Suprapubic skin (tissue), 4 donors: ENCODE measurements at regions not wholly inside any gene's neighbourhood (a gene's known extent, or its start where the extent isn't known, plus 50 kb on each side); places are given as distances from the start of the nearest gene placed in this dataset.

Experiments
- DNase-seq, 2 donors: peaks; one replicate each; pipeline ENCODE4 v3.0.0-alpha.2; 2019; ENCODE audit warnings: low spot score in 2 of 2
- H3K27ac ChIP-seq: fragments of 200-600 bp; sonication (generic); one replicate; pipeline ENCODE4 v1.5.1; 2019
- H3K27me3 ChIP-seq: fragments of 200-600 bp; sonication (generic); one replicate; pipeline ENCODE4 v1.5.1; 2019
- H3K36me3 ChIP-seq: fragments of 200-600 bp; sonication (generic); one replicate; pipeline ENCODE4 v1.5.1; 2019
- H3K4me1 ChIP-seq: fragments of 200-600 bp; sonication (generic); one replicate; pipeline ENCODE4 v1.5.1; 2019
- H3K4me3 ChIP-seq: fragments of 200-600 bp; sonication (generic); one replicate; pipeline ENCODE4 v1.5.1; 2019; ENCODE audit warnings: mild to moderate bottlenecking
- H3K9me3 ChIP-seq: fragments of 200-600 bp; sonication (generic); one replicate; pipeline ENCODE4 v1.5.1; 2019
- EP300 ChIP-seq: sonication (generic); formaldehyde crosslinking; IDR thresholded peaks from one replicate; pipeline ENCODE4 v1.6.1; 2017; ENCODE audit warnings: antibody characterized with exemption
- POLR2A ChIP-seq, 2 donors: fragments of 450-650 bp; IDR thresholded peaks; one replicate each; pipeline ENCODE4 v1.6.1; 2017; ENCODE audit warnings: antibody characterized with exemption in 2 of 2, mild to moderate bottlenecking in 2 of 2, moderate library complexity in 2 of 2
- POLR2AphosphoS5 ChIP-seq, 3 donors: sonication (generic); formaldehyde crosslinking; IDR thresholded peaks; one replicate each; pipeline ENCODE4 v1.6.1; 2017; ENCODE audit warnings: antibody characterized with exemption in 3 of 3
- WGBS: methylation state at CpG from one replicate; pipeline ENCODE4 v1.1.5; 2018; 5-methylcytosine and 5-hydroxymethylcytosine counted together
- TF ChIP-seq, protein P1 (sequence below), 2 donors: fragments of 200-600 bp in 1 of 2; fragments of 450-650 bp in 1 of 2; sonication (generic) in 1 of 2; IDR thresholded peaks; one replicate each; pipeline ENCODE4 v1.5.1; 2016 to 2019; ENCODE audit warnings: antibody characterized with exemption in 2 of 2, mild to moderate bottlenecking in 1 of 2, moderate library complexity in 1 of 2

DNA sequence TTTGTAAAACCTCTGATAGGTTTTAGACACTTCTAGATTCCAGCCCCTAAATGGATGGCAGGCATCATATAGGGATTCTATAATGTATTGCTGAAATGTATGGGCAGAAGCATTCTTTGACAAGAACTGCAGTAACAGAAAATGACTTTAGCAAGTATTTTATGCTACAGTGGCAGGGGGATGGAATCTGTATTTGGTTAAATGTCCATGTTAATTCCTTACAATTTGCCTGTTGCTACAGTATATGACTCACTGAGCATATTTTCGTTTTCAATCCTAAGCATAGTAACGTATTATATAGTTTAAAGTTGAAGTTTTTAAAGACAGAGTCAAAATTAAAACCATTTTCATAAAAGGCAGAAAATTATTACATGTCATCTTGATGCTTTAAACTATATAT is 150.1 kb downstream of the MEX3B start:
- DNase-seq, result no peak
- no peak overlapping the region for H3K4me3 ChIP-seq
- no peaks in the 10 kb centered on the region for H3K9me3 ChIP-seq
- H3K27me3 ChIP-seq, result no peaks in the 10 kb centered on the region
- WGBS, result 74% methylated on average over 2 of the region's 2 CpGs
- H3K4me1 ChIP-seq, result no peaks in the 10 kb centered on the region
- TF ChIP-seq EP300, result no peak
- no peak for TF ChIP-seq POLR2A (IDR thresholded peaks at IDR 0.05)
- TF ChIP-seq, protein P1, sequence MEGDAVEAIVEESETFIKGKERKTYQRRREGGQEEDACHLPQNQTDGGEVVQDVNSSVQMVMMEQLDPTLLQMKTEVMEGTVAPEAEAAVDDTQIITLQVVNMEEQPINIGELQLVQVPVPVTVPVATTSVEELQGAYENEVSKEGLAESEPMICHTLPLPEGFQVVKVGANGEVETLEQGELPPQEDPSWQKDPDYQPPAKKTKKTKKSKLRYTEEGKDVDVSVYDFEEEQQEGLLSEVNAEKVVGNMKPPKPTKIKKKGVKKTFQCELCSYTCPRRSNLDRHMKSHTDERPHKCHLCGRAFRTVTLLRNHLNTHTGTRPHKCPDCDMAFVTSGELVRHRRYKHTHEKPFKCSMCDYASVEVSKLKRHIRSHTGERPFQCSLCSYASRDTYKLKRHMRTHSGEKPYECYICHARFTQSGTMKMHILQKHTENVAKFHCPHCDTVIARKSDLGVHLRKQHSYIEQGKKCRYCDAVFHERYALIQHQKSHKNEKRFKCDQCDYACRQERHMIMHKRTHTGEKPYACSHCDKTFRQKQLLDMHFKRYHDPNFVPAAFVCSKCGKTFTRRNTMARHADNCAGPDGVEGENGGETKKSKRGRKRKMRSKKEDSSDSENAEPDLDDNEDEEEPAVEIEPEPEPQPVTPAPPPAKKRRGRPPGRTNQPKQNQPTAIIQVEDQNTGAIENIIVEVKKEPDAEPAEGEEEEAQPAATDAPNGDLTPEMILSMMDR (IDR thresholded peaks at IDR 0.05), result no peak
- no peak overlapping the region for H3K27ac ChIP-seq
- no peaks in the 10 kb centered on the region for H3K36me3 ChIP-seq

DNA sequence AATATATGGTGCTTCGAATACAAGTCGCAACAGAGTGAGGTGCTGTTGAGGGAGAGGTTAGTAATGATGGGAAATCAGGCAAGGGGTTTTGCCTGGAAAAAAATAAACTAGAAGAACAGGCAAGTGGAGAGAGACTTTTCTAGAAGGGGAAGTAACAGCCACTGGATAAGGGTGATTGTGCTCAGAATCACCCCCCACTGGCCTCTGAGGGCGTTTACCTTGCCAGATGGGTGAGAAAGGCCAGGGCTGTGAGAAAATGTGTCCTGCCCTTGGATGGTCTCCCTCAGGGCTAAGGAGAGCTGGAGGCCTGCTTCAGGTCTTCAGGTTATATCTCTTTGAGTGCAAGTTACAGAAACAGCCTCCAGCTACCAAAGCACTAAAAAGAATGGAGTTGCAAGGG is 151.8 kb downstream of the MEX3B start:
- H3K4me3 ChIP-seq, result no peak overlapping the region
- no peaks in the 10 kb centered on the region for H3K27me3 ChIP-seq
- no peaks in the 10 kb centered on the region for H3K36me3 ChIP-seq
- TF ChIP-seq, protein P1 (IDR thresholded peaks at IDR 0.05), result no peak
- TF ChIP-seq EP300 (no peak), POLR2AphosphoS5 (IDR thresholded peaks at IDR 0.05) (no peak), POLR2A (IDR thresholded peaks at IDR 0.05) (no peak)
- no peak for DNase-seq
- no peak overlapping the region for H3K27ac ChIP-seq
- 86% methylated on average over 3 of the region's 3 CpGs for WGBS
- H3K9me3 ChIP-seq, result no peaks in the 10 kb centered on the region
- H3K4me1 ChIP-seq, result no peaks in the 10 kb centered on the region

DNA sequence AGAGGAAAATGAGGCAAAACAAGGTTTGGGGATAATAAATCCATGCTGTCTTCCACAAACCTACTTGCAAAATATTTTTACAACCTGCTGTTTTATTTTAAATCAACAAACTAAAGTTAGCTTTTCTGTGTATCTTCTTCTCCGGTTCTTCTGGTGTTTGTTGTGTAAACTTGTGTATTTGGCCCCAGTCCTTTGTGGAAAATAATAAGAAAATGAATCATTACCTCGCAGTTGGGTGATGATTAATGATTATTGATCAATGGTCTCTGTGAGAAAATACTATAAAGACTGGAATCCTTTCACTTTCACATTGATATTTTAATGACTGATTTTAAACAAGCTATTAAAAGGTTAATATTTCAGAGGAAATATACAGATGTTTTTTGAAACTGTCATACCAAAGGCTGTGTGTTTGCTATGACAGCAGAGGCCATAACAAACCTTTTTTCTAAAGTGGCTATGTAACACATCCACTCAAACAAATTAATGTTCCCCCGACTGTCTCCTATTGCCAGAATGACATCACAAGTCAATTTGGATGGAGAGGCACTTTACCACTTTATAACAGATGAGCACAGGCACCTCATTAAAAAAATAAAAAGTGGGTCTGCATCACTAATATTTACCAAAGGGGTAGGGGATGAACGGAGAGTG is 152.5 kb downstream of the MEX3B start:
- Histone ChIP-seq H3K36me3 (no peaks in the 10 kb centered on the region), H3K27ac (no peak overlapping the region), H3K4me1 (peaks cover 6% of the 10 kb centered on the region), H3K27me3 (no peaks in the 10 kb centered on the region), H3K9me3 (no peaks in the 10 kb centered on the region), H3K4me3 (no peak overlapping the region)
- WGBS, result 51% methylated on average over 4 of the region's 4 CpGs
- no peak for TF ChIP-seq EP300
- TF ChIP-seq, protein P1 (IDR thresholded peaks at IDR 0.05), result no peak
- no peak for TF ChIP-seq POLR2A (IDR thresholded peaks at IDR 0.05)
- no peak for DNase-seq

DNA sequence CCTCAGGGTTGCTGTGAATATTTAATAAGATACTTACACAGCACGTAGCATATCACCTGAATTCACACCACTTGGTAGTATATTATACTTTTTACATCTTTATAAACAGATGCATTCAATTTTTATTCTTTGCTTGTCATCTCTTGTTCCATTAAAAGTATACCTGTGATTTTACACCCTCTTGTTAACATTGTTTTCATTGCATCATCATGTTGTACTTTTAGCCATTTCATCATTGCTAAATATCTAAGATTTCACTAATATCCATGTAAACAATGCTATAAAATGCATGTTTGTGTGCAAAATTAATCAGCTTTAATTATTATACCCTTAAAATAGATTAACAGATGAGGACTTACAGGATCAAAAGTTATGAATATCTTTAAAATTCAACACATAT is 155.3 kb downstream of the MEX3B start:
- H3K4me3 ChIP-seq, result no peak overlapping the region
- peaks cover 14% of the 10 kb centered on the region for H3K4me1 ChIP-seq
- no peaks in the 10 kb centered on the region for H3K36me3 ChIP-seq
- H3K9me3 ChIP-seq, result no peaks in the 10 kb centered on the region
- H3K27ac ChIP-seq, result no peak overlapping the region
- H3K27me3 ChIP-seq, result no peaks in the 10 kb centered on the region
- no peak for DNase-seq
- TF ChIP-seq POLR2A (IDR thresholded peaks at IDR 0.05) (no peak), EP300 (no peak), POLR2AphosphoS5 (IDR thresholded peaks at IDR 0.05) (no peak)
- TF ChIP-seq, protein P1 (IDR thresholded peaks at IDR 0.05), result no peak
- WGBS, result 83% methylated on average over 1 of the region's 1 CpG

DNA sequence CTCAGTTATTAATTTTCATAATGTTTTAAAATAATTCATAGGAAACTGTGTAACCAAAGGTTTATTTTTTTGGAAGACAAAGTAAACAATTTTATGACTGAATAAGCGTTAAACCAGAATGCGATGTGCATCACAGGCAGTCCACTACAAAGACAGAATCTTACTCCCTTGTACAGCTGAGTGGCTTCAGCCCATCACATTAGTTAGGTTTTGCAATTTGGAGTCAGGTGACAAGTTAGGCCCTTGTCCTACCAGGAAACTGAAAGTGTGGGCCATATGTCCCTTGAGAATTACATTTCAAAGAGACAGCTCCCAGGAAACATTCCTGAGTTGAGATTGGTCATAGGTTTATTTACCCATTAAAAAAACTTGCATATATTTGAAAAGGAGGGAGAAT is 156.3 kb downstream of the MEX3B start:
- H3K27ac ChIP-seq, result no peak overlapping the region
- no peak for DNase-seq
- H3K4me1 ChIP-seq, result peaks cover 14% of the 10 kb centered on the region
- no peaks in the 10 kb centered on the region for H3K27me3 ChIP-seq
- no peaks in the 10 kb centered on the region for H3K9me3 ChIP-seq
- no peak for TF ChIP-seq POLR2AphosphoS5 (IDR thresholded peaks at IDR 0.05)
- TF ChIP-seq, protein P1 (IDR thresholded peaks at IDR 0.05), result no peak
- no peak for TF ChIP-seq POLR2A (IDR thresholded peaks at IDR 0.05)
- TF ChIP-seq EP300, result no peak
- no peaks in the 10 kb centered on the region for H3K36me3 ChIP-seq
- WGBS, result 91% methylated on average over 2 of the region's 2 CpGs
- H3K4me3 ChIP-seq, result no peak overlapping the region
